ENCODE measurements at regions not wholly inside any gene's neighbourhood (a gene's known extent, or its start where the extent isn't known, plus 50 kb on each side); places are given as distances from the start of the nearest gene placed in this dataset.
"Not testable (repeated sequence)": the region's sequence is repeated elsewhere in the genome, so short reads cannot be mapped to it uniquely, and the experiment has no call there.

DNA sequence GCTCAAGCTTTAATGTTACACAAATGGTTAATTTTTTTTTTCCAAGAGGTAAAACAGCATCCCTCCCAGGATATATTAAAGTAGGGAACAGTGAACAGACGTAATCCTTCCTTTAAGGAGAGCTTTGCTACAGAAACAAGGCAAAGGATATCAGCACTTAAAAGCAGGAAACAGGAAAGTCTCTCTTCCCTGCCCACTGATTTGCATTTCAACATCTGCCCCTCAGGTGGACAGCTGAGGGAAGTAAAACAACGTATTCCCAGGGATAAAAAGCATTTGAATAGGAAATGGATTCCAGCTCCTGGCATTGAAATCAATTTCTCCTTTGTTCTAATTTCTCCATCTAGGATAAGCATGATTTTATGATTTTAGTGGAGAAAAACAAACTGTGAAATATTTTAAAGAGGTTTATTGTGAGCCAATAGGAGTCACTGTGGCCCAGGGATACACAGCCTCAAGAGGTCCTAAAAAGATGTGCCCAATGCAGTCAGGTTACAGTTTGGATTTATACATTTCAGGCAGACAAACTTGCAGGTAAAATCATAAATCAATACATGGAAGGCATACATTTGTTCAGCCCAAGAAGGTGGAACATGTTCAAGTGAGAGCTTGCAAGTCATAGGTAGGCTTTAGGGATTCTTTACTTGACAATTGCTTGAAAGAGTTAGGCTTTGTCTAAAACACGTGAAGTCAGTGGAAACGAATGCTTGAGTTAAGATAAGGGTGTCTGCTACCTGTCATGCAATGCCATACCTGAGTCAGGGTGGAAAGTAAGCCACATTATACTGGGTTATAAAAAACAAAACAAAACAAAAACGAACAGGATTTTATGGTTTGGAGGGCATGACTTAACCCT is 286.2 kb upstream of the VWC2 start:
- DNase-seq, result no peak

DNA sequence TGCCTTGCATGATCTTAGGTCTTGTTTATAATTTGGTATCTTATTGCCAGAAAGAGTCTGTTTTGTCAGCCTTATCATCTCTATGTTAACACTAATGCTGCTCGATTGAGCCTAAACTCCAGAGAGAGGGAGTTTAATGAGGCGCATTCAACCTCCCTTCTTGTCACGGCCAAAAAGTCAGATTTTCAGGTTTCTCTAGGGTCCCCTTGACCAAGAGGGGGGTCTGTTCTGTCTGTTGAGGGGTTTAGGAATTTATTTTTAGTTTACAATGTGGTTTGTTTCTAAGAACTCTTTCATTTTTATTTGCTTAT is 285.7 kb upstream of the VWC2 start:
- no peak for DNase-seq

DNA sequence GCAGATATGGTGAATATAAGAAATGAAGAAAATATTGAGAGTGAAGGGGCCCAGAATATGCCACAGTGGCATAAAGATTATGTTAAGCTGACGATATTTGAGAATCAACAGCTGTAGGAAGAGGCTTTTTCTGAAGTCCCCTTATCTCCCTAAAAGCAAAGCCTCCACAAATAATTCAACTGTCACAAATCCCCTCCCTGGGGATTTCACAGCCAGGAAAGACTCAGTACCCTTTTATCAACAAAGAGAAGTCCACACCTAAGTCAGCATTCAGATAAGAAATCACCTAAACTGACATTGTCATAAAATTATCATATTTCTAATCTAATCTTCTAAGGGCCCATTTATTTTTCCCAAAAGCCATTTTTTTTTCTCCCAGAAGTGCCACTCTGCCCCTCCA is 284.9 kb upstream of the VWC2 start:
- DNase-seq, result no peak

DNA sequence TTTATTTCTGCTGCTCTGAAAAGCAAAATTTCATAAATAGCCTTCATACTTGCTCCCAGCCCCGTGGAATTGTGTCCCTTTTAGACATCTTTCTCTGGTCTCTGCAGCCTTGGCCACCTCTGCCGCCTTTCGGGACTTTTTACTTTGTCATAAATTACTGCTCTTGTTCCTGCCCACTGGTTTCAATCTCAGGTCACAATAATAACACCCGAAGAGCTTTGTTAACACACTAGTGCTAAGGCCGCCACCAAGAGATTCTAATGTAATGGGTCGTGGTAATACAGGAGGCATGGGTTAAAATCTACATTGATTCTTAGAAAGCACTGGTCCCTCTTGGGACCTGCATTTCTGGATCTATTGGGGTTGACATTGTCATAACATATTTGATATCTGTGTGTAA is 276.0 kb upstream of the VWC2 start:
- DNase-seq, result no peak

- DNase-seq, result no peak
Measured at GRCh38 chr7:49500741-49501140, 272.7 kb upstream of the VWC2 start.

- DNase-seq, result not testable (repeated sequence)
Measured at GRCh38 chr7:49507206-49507605, 266.2 kb upstream of the VWC2 start.

DNA sequence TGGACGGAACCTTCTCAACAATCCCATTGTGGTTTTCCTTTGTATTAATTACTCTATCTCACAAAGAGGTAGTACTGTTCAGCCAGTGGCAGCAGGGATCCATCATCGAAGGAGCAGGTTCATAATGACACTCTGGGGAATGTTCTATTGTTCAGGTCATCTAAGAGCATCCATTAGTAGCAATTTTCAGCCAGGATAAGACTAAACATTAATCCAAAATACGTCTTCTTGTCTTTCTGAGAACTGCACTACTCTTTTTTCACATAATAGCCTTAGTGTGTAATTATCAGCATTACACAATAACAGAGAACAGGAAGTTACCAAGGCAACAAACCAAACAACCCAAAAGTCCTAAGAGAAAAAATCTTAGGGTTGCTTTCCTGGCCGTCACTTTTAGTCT is 259.5 kb upstream of the VWC2 start:
- peak; percentile 27 for DNase-seq

GRCh38 chr7:49520951-49521350 is 252.5 kb upstream of the VWC2 start:
- no peak for DNase-seq

DNA sequence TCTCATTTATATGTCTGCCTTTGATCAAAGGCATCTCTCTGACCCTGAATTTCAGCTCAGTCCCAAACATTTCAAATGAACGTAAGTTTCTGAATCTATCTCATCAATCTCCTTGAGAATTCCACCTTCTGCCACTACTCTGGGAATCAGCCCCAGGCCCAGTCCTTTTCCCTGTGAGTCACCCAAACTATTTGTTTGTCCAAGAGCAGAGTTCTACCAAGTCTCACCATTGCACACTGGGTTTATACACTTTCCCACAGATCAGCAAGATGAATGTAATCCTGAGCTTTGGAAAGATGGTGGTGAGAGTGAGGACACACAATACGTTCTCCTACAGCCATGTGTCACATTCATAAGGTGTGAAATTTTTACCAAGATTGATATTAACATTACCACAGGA is 251.3 kb upstream of the VWC2 start:
- no peak for DNase-seq

- no peak for DNase-seq
Measured at GRCh38 chr7:49523870-49524269, 249.6 kb upstream of the VWC2 start.

DNA sequence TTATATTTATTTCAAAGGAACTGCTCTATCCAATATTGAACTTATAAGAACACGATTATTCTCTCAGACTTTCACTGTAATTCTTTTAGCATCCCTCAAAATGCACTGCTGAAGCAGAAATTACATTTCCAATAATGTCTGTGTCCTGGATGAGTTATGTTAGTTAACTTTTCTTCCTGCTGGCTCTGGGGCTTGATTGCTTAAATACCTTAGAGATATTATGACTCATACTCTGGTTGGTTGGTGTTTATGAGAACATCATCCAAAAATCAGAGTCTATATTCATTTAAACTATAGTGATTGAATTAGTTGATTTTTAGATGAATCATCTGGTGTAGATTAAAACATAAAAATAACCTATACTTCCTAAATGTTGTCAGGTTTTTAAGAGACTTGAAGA is 246.3 kb upstream of the VWC2 start:
- DNase-seq, result no peak

DNA sequence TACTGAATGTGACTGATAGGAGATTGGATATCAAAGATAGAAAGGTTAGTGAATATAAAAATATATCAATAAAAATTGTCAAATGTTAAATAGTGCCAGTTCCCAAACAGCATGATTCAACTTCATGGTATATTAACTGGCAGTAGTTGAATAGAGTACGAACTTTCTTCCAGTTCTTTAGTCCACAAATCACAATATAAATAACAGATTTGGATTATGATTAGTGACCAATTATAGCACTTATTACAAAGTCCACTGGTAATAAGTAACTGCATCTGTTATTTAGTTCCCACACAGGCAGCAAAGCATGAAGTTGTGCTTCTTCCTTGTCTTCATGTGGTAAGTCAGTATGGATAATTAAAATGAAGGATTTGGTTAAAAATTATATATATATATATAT is 243.0 kb upstream of the VWC2 start:
- no peak for DNase-seq

- DNase-seq, result no peak
Measured at GRCh38 chr7:49563693-49564378, 209.6 kb upstream of the VWC2 start.

GRCh38 chr7:49564379-49564714 is 209.1 kb upstream of the VWC2 start:
- no peak for DNase-seq

- no peak for DNase-seq
Measured at GRCh38 chr7:49577576-49577975, 195.9 kb upstream of the VWC2 start.

DNA sequence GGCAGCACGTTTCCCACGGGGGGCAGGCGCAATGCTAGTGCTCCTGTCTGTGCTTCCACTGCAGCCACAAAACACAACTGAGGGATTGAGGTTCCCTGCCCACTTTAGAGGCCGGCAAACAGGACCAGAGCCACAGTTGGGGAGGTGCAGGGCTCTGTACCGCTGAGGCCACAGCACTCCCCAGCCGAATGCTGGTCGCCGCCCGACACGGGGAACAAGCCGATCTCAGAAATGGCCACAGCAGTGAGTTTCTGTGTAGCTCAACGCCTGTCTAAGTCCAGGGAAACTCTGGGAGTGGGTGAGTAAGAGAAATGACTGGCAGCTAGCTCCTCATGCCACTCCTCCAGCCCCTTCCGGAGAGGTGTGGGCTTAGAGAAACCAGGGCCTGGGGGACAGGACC is 194.0 kb upstream of the VWC2 start:
- no peak for DNase-seq

- DNase-seq, result no peak
Measured at GRCh38 chr7:49580000-49580399, 193.4 kb upstream of the VWC2 start.

DNA sequence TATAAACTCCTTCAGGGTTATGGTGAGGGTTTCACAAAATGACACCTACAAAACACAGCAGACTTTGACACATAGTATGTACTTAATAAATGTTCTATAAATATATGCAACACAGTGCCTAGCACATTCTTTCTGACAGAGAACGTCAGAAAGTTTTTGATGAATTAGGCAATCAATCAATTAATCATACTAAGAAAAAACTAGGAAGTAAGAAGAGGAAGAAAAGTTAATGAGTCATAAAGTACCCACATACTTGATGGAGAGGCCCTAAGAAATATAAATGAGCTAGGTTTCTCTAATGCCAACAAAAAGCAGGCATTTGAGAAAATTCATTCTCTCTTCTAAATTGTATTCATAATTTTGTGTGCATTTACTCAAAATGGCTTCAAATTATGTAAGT is 192.7 kb upstream of the VWC2 start:
- no peak for DNase-seq

GRCh38 chr7:49583440-49583839 is 190.0 kb upstream of the VWC2 start:
- no peak for DNase-seq

DNA sequence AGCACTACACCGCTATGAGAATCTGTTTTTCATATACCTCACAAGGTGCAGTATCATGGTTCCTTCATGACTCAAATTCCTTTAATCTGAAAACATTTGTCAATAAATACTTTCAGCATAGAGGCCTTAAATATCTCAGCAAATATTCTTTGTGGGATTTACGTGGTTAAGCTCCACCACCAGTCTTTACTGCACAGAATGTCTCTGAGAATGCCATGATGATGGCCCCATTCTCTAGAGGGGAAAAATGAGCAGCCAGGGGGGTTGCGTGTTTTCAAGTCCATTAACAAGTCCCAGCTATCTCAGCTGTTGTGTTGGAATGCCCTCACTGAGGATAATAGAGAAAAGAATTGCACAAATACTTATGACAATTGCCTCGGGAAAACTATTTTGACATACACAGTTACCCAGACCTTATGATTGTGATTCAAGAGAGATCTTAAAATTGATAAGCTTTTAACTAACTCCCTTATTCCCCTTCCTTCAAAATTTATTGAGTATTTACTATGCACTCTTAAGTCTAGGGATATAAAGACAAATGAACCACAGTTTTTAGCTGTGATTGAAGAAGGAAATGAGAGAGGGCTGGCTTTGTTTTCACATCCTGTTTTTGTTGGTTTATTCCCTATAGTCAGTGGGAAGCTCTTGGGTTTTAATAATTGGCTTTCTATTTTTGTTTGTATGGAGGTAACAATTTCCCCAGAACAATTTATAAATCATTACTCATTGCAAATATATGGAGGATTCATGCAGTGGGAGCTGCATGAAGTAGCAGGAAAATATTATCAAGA is 176.5 kb upstream of the VWC2 start:
- DNase-seq, result no peak

GRCh38 chr7:49597805-49598204 is 175.6 kb upstream of the VWC2 start:
- no peak for DNase-seq

- DNase-seq, result no peak
Measured at GRCh38 chr7:49611951-49612350, 161.5 kb upstream of the VWC2 start.

- no peak for DNase-seq
Measured at GRCh38 chr7:49613759-49614158, 159.7 kb upstream of the VWC2 start.

GRCh38 chr7:49614974-49615373 is 158.5 kb upstream of the VWC2 start:
- DNase-seq, result not testable (repeated sequence)

Measured in NCI-H1105 (cell line).